ENCODE measurements at regions not wholly inside any gene's neighbourhood (a gene's known extent, or its start where the extent isn't known, plus 50 kb on each side); places are given as distances from the start of the nearest gene placed in this dataset.
"Not testable (repeated sequence)": the region's sequence is repeated elsewhere in the genome, so short reads cannot be mapped to it uniquely, and the experiment has no call there.

DNA sequence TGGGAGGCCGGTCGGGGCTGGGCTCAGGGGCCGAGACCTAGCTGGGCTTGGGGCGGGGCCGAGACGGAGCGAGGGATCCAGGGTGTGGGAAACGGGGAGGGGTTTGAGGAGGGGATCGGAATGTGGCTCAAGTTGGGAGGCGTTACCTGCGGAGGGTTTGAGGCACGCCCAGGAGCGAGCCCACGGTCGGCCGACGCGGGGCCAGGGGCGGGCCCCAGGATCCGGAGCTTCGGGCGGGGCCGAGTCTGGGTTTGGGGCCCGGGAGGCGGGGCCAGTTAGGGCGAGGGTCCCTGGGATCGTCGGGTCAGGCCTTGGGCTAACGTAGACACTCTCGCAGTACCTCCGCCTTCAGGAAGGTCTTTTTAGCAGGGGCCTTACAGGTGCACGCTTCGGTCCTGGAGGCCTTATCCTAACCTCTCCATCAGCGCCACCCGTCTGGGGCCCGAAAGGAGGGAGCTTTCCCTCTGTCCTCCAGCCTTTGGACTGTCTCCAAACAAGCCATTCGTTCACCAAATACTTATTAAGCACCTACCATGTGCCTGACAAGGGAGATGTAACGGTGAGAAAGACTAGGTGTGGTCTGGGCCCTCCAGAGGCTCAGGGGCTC is 228.2 kb upstream of the FRG2C start:
- peak in 1 of 2 donors; percentile 5 for DNase-seq (ENCODE audit: low read depth in 2 of 2)

- DNase-seq (ENCODE audit: low read depth in 2 of 2), result not testable (repeated sequence)
Observed at GRCh38 chr3:75440986-75441385, 223.1 kb upstream of the FRG2C start.

DNA sequence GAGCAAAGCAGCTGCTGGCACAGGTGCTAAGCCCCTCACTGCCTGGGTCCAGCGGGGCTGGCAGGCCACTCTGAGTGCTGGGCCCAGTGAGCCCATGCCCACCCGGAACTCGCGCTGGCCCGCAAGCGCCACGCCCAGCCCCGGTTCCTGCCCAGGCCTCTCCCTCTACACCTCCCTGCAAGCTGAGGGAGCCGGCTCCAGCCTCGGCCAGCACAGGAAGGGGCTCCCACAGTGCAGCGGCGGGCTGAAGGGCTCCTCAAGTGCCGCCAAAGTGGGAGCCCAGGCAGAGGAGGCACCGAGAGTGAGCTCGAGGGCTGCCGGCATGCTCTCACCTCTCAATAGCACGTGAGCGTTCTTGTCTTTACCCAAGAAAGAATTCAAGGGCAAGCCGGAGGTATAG is 219.5 kb upstream of the FRG2C start:
- DNase-seq (ENCODE audit: low read depth in 2 of 2), result not testable (repeated sequence)

DNA sequence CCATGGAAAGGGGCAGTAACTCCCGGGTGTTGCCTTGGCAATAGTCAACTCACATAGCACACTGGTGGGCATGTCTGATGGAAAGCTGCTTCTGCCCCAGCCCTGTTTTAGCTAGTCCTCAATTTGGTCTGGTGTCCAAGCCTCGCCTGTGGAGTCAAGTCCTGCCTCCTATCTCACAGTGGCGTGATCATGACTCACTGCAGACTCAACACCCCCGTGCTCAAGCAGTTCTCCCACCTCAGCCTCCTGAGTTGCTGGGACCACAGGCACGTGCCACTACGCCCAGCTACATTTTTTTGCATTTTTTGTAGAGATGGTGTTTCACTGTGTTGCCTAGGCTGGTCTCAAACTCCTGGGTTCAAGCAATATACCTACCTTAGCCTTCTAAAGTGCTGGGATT is 218.9 kb upstream of the FRG2C start:
- not testable (repeated sequence) for DNase-seq (ENCODE audit: low read depth in 2 of 2)

- DNase-seq (ENCODE audit: low read depth in 2 of 2), result not testable (repeated sequence)
Observed at GRCh38 chr3:75446948-75447347, 217.2 kb upstream of the FRG2C start.

DNA sequence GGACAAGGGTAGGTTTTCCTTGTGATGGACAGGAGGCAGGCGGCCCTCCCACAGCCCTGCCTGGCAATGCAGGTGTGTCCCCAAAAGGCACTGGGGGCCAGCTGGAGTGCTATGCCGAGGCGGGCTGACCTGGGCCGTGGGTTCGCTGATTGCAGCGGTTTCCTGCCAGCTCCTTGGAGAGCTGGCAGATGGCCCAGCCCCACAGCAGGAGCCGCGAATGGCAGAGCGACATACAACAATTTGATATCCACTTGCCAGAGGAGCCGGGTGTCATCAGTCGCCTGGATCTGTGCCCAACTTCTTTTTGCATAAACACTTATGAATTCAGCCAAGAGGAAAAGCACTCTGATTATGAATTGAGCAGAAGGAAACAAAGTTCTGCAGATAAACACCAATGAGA is 210.8 kb upstream of the FRG2C start:
- DNase-seq (ENCODE audit: low read depth in 2 of 2), result peak in 1 of 2 donors; percentile 61

- DNase-seq (ENCODE audit: low read depth in 2 of 2), result not testable (repeated sequence)
Observed at GRCh38 chr3:75453839-75454238, 210.3 kb upstream of the FRG2C start.

GRCh38 chr3:75474530-75474929 is 189.6 kb upstream of the FRG2C start:
- not testable (repeated sequence) for DNase-seq (ENCODE audit: low read depth in 2 of 2)

DNA sequence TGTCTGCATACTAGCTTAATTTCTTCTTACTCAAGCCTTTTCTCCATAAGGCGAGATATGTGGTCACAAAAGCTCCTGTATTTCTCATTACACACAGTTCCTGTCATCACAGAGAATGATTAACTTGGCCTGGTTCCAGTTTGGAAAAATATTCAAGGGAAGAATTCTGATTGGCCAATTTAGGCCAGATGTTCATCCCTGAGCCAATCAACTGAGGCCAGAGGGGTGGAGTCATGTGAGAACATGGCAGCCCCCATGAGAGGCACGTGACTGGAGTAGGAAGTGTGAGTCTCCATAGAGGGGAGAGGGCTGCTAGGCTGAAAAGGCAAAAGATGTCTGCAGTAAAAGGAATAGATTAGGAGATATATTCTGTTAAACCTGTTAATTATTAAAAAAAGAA is 167.5 kb upstream of the FRG2C start:
- DNase-seq (ENCODE audit: low read depth in 2 of 2), result not testable (repeated sequence)

DNA sequence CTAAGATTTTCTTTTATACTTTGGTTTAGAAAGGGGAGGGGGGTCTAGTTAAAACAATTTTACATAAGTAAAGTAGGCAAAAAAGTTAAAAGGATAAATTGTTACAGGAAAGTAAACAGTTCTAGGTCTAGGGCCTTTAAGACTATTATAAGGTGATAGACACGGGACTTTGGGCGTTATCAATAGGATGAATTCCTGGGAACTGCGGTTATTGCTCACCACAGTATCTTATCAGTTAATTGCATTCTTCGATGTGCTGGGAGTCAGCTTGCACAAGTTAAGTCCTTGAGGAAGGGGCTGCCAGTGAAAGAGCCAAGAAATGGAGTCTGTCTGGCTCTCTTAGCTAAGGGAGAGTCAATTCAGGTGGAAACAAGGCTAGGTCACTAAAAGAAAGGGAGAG is 163.8 kb upstream of the FRG2C start:
- DNase-seq (ENCODE audit: low read depth in 2 of 2), result not testable (repeated sequence)

DNA sequence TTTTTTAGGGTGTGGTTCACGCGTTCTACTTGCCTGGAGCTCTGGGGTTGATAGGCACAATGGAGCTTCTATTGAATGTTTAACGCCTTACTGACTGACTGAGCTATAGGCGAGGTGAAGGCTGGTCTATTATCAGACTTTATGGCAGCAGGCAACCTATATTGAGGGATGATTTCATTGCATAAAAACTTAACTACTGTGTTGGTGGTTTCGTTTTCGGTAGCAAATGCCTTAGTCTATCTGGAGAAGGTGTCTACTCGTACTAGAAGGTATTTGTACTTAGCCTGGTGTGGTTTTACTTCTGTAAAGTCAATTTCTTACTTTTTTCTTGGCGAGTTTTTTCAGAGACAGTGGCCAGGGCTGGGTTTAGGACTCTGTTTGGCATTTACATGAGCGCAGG is 162.0 kb upstream of the FRG2C start:
- DNase-seq (ENCODE audit: low read depth in 2 of 2), result not testable (repeated sequence)

GRCh38 chr3:75502769-75503756 is 161.1 kb upstream of the FRG2C start:
- not testable (repeated sequence) for DNase-seq (ENCODE audit: low read depth in 2 of 2)

- DNase-seq (ENCODE audit: low read depth in 2 of 2), result no peak
Observed at GRCh38 chr3:75506603-75507002, 157.5 kb upstream of the FRG2C start.

- DNase-seq (ENCODE audit: low read depth in 2 of 2), result not testable (repeated sequence)
Observed at GRCh38 chr3:75507956-75508355, 156.2 kb upstream of the FRG2C start.

DNA sequence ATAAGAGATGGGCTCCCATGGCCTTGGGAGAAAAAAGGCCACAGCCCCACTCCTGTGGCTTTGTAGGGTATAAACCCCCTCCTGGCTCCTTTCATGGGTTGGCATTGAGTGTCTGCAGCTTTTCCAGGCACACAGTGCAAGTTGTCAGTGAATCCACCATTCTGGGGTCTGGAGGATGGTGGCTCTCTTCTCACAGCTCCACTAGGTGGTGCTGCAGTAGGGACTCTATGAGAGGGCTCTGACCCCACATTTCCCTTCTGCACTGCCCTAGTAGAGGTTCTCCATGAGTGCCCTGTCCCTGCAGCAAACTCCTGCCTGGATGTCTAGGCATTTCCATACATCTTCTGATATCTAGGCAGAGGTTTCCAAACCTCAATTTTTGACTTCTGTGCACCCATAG is 136.5 kb upstream of the FRG2C start:
- DNase-seq (ENCODE audit: low read depth in 2 of 2), result not testable (repeated sequence)

DNA sequence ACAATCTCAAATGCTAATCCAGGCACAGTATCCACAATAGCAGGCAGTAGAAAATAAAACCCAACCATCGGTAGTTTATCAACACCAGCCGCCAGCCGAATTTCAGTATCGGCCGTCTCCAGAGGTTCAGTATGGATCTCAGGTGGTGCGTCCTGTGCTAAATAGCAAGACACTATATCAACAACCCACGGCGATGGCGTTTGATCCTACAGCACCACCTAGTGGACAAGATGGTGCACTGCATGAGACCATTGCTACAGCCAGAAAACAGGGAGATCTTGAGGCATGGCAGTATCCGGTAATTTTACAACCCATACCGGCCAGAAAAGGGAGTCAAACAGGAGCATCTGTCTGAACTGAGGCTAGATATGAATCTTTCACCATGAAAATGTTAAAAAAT is 112.0 kb upstream of the FRG2C start:
- peak in 1 of 2 donors; percentile 38 for DNase-seq (ENCODE audit: low read depth in 2 of 2)

GRCh38 chr3:75564427-75564826 is 99.7 kb upstream of the FRG2C start:
- not testable (repeated sequence) for DNase-seq (ENCODE audit: low read depth in 2 of 2)

DNA sequence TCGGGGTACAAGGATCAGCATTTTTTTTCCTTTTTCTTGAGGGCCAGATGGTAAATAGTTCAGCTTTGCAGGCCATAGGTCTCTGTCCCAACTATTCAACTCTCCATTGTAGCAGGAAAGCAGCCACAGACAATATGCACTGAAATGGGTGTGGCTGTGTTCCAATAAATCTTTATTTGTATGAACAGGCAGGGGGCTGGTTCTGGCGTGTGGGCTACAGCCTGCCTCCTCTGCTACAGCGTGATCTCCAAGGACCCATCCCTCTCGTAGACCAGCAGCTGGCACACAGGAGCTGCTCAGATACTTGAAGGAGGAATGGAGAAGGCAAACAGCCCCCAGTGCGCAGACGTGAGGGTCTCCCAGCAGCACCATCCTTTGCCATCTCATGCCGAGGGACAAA is 91.8 kb upstream of the FRG2C start:
- not testable (repeated sequence) for DNase-seq (ENCODE audit: low read depth in 2 of 2)

- not testable (repeated sequence) for DNase-seq (ENCODE audit: low read depth in 2 of 2)
Observed at GRCh38 chr3:75579091-75579490, 85.0 kb upstream of the FRG2C start.

DNA sequence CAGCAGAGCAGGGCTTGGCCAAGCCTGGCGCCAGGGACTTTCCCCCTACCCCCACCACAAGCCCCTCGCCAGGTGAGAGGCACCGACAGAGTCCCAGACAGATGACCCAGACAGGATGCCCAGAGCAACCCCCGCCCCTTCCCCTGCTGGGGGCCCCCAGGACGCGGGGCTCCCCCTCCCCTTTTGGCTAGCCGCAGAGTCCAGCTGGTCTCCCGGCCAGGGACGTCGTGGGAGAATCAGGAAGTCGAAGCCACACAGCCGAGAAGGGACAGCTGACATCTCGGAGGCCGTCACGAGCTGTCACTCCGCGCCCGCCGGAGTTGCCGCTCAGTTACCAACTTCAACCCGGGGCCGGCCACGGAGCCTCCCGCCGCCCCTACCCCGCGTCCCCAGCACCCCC is 84.6 kb upstream of the FRG2C start:
- DNase-seq (ENCODE audit: low read depth in 2 of 2), result not testable (repeated sequence)

- DNase-seq (ENCODE audit: low read depth in 2 of 2), result peak in 1 of 2 donors; percentile 5
Observed at GRCh38 chr3:75579981-75580782, 83.9 kb upstream of the FRG2C start.

DNA sequence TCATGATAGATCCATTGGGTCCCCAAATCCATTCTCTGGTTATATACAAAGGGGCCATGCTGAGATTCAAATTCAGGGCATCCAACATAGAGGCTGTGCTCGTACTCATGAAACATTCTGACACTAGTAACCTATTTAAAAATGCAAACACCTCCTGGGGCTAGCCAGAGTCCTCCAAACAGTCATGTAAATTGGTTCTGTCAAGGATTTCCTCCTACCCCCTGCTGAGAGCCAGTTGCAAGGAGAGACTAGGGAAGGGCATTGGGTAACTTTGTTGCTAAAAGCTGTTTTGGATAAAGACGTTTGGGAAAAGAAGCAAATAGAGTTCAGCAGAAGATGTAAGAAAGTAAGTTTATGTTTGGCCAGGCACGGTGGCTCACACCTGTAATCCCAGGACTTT is 81.6 kb upstream of the FRG2C start:
- not testable (repeated sequence) for DNase-seq (ENCODE audit: low read depth in 2 of 2)

All from dermis microvascular lymphatic vessel endothelial cell (primary cell).